SK-N-MC (cell line): ENCODE measurements at regions not wholly inside any gene's neighbourhood (a gene's known extent, or its start where the extent isn't known, plus 50 kb on each side); places are given as distances from the start of the nearest gene placed in this dataset.

Source experiments
- EZH2 ChIP-seq: fragments of 200-600 bp; sonication (generic); IDR thresholded peaks from one replicate; pipeline ENCODE4 v1.6.1; 2017; ENCODE audit warnings: antibody characterized with exemption
- FOXP2 ChIP-seq: optimal IDR thresholded peaks from 2 replicates; pipeline ENCODE3; 2011; ENCODE audit warnings: mild to moderate bottlenecking, moderate library complexity; ENCODE audit not compliant: insufficient read depth; ENCODE audit errors: extremely low read length, control extremely low read depth
- POLR2AphosphoS5 ChIP-seq: IDR thresholded peaks from 2 replicates; pipeline ENCODE4 v1.6.1; 2012; ENCODE audit warnings: mild to moderate bottlenecking, low read depth, low read length, borderline replicate concordance

- no peak for TF ChIP-seq FOXP2
- TF ChIP-seq POLR2AphosphoS5: no peak
- no peak for TF ChIP-seq EZH2
Measured at GRCh38 chr10:70964245-70964644, 75.9 kb upstream of the PCBD1 start.
